ENCODE measurements at regions not wholly inside any gene's neighbourhood (a gene's known extent, or its start where the extent isn't known, plus 50 kb on each side); places are given as distances from the start of the nearest gene placed in this dataset.

- Histone ChIP-seq H3K4me3 (no peak overlapping the region), H3K27me3 (no peaks in the 10 kb centered on the region), H3K4me1 (no peaks in the 10 kb centered on the region), H3K9me3 (no peaks in the 10 kb centered on the region), H3K27ac (no peak overlapping the region), H3K36me3 (no peaks in the 10 kb centered on the region)
- TF ChIP-seq EP300 (IDR thresholded peaks at IDR 0.05; ENCODE audit: low read depth) (no peak), POLR2A (IDR thresholded peaks at IDR 0.05) (no peak), POLR2AphosphoS5 (IDR thresholded peaks at IDR 0.05) (no peak), CTCF (IDR thresholded peaks at IDR 0.05) (no peak)
- DNase-seq: no peak
- 39 to 41% methylated on average over 2 of the region's 2 CpGs for WGBS, 2 donors (ENCODE audit: low coverage in 1 of 2)
- intact Hi-C loops (cut with DNase I; ENCODE audit: low total_unique reads) (no loop called here), in situ Hi-C loops (cut with MboI; ENCODE audit: low pct_ligation_motif_present in 1 of 4, low pct_unique_long_range_greater_than_20kb in 1 of 4, low sequenced_read_pairs in 3 of 4) (no loop called here)
Measured at GRCh38 chr5:165574100-165574499, 2068.7 kb downstream of the MAT2B start.

GRCh38 chr5:165576678-165577275 lies 2071.4 kb downstream of the MAT2B start:
- 71 to 76% methylated on average over 3 of the region's 3 CpGs for whole genome bisulfite sequencing, 2 donors (ENCODE audit: low coverage in 1 of 2)
- H3K4me1 ChIP-seq: no peaks in the 10 kb centered on the region
- H3K36me3 ChIP-seq: no peaks in the 10 kb centered on the region
- TF ChIP-seq POLR2AphosphoS5 (IDR thresholded peaks at IDR 0.05): no peak
- TF ChIP-seq CTCF (IDR thresholded peaks at IDR 0.05): no peak
- no peaks in the 10 kb centered on the region for H3K27me3 ChIP-seq
- H3K9me3 ChIP-seq: no peaks in the 10 kb centered on the region
- H3K4me3 ChIP-seq: no peak overlapping the region
- DNase-seq: no peak
- in situ Hi-C loops (cut with MboI; ENCODE audit: low pct_ligation_motif_present in 1 of 4, low pct_unique_long_range_greater_than_20kb in 1 of 4, low sequenced_read_pairs in 3 of 4) (no loop called here), intact Hi-C loops (cut with DNase I; ENCODE audit: low total_unique reads) (no loop called here)
- H3K27ac ChIP-seq: no peak overlapping the region

GRCh38 chr5:165579911-165580310 lies 2074.5 kb downstream of the MAT2B start:
- no peak overlapping the region for H3K27ac ChIP-seq
- no peaks in the 10 kb centered on the region for H3K4me1 ChIP-seq
- DNase-seq: no peak
- TF ChIP-seq POLR2A (IDR thresholded peaks at IDR 0.05) (no peak), POLR2AphosphoS5 (IDR thresholded peaks at IDR 0.05) (no peak), EP300 (IDR thresholded peaks at IDR 0.05; ENCODE audit: low read depth) (no peak), CTCF (IDR thresholded peaks at IDR 0.05) (no peak)
- no peaks in the 10 kb centered on the region for H3K27me3 ChIP-seq
- intact Hi-C loops (cut with DNase I; ENCODE audit: low total_unique reads): no loop called here
- in situ Hi-C loops (cut with MboI; ENCODE audit: low pct_ligation_motif_present in 1 of 4, low pct_unique_long_range_greater_than_20kb in 1 of 4, low sequenced_read_pairs in 3 of 4): no loop called here
- H3K36me3 ChIP-seq: no peaks in the 10 kb centered on the region
- no peak overlapping the region for H3K4me3 ChIP-seq
- no peaks in the 10 kb centered on the region for H3K9me3 ChIP-seq

- Histone ChIP-seq H3K4me3 (no peak overlapping the region), H3K27ac (no peak overlapping the region), H3K4me1 (no peaks in the 10 kb centered on the region), H3K36me3 (no peaks in the 10 kb centered on the region), H3K27me3 (no peaks in the 10 kb centered on the region), H3K9me3 (no peaks in the 10 kb centered on the region)
- 53 to 70% methylated on average over 1 of the region's 1 CpG for WGBS, 2 donors (ENCODE audit: low coverage in 1 of 2)
- no peak for TF ChIP-seq POLR2A (IDR thresholded peaks at IDR 0.05)
- TF ChIP-seq POLR2AphosphoS5 (IDR thresholded peaks at IDR 0.05): no peak
- no peak for TF ChIP-seq EP300 (IDR thresholded peaks at IDR 0.05; ENCODE audit: low read depth)
- TF ChIP-seq CTCF (IDR thresholded peaks at IDR 0.05): no peak
- no peak for DNase-seq
- intact Hi-C loops (cut with DNase I; ENCODE audit: low total_unique reads): no loop called here
- in situ Hi-C loops (cut with MboI; ENCODE audit: low pct_ligation_motif_present in 1 of 4, low pct_unique_long_range_greater_than_20kb in 1 of 4, low sequenced_read_pairs in 3 of 4): no loop called here
Measured at GRCh38 chr5:165594693-165595092, 2089.3 kb downstream of the MAT2B start.

Data from transverse colon (tissue), 4 donors.